GM18499 (cell line): ENCODE measurements at regions not wholly inside any gene's neighbourhood (a gene's known extent, or its start where the extent isn't known, plus 50 kb on each side); places are given as distances from the start of the nearest gene placed in this dataset.
"Not testable (repeated sequence)": the region's sequence is repeated elsewhere in the genome, so short reads cannot be mapped to it uniquely, and the experiment has no call there.

ENCODE experiments used
- ATAC-seq: cut with Tn5 transposase; IDR thresholded peaks from one replicate; pipeline ENCODE4 v1.9.1; 2021; ENCODE audit warnings: moderate number of reproducible peaks; ENCODE audit not compliant: insufficient read depth, unreplicated experiment

GRCh38 chr2:220767591-220768255 is 804.4 kb downstream of the EPHA4 start:
- no peak for ATAC-seq

GRCh38 chr2:220775856-220776488 is 796.1 kb downstream of the EPHA4 start:
- ATAC-seq: no peak

GRCh38 chr2:220779076-220779475 is 793.0 kb downstream of the EPHA4 start:
- not testable (repeated sequence) for ATAC-seq

GRCh38 chr2:220779511-220779910 is 792.6 kb downstream of the EPHA4 start:
- ATAC-seq: no peak

GRCh38 chr2:220779931-220780330 is 792.2 kb downstream of the EPHA4 start:
- no peak for ATAC-seq

GRCh38 chr2:220781622-220782241 is 790.4 kb downstream of the EPHA4 start:
- no peak for ATAC-seq

GRCh38 chr2:220782609-220783113 is 789.4 kb downstream of the EPHA4 start:
- ATAC-seq: no peak

GRCh38 chr2:220783671-220784070 is 788.4 kb downstream of the EPHA4 start:
- no peak for ATAC-seq

GRCh38 chr2:220785178-220785577 is 786.9 kb downstream of the EPHA4 start:
- ATAC-seq: no peak

GRCh38 chr2:220786216-220786615 is 785.9 kb downstream of the EPHA4 start:
- ATAC-seq: no peak

GRCh38 chr2:220787251-220787650 is 784.9 kb downstream of the EPHA4 start:
- no peak for ATAC-seq

GRCh38 chr2:220789961-220790360 is 782.1 kb downstream of the EPHA4 start:
- ATAC-seq: no peak

- ATAC-seq: no peak
Observed at GRCh38 chr2:220795705-220796104, 776.4 kb downstream of the EPHA4 start.

GRCh38 chr2:220811115-220811514 is 761.0 kb downstream of the EPHA4 start:
- no peak for ATAC-seq

- no peak for ATAC-seq
Observed at GRCh38 chr2:220811952-220812570, 760.0 kb downstream of the EPHA4 start.

GRCh38 chr2:220814441-220814840 is 757.7 kb downstream of the EPHA4 start:
- no peak for ATAC-seq

- no peak for ATAC-seq
Observed at GRCh38 chr2:220815698-220816097, 756.4 kb downstream of the EPHA4 start.

GRCh38 chr2:220821683-220822082 is 750.4 kb downstream of the EPHA4 start:
- no peak for ATAC-seq

- not testable (repeated sequence) for ATAC-seq
Observed at GRCh38 chr2:220823590-220823989, 748.5 kb downstream of the EPHA4 start.

- no peak for ATAC-seq
Observed at GRCh38 chr2:220833446-220833845, 738.7 kb downstream of the EPHA4 start.

GRCh38 chr2:220835583-220835982 is 736.5 kb downstream of the EPHA4 start:
- no peak for ATAC-seq
